Activated naive CD8-positive, alpha-beta T cell treated with anti-CD3 and anti-CD28 coated beads for 36 hours (primary cell): ENCODE measurements at regions not wholly inside any gene's neighbourhood (a gene's known extent, or its start where the extent isn't known, plus 50 kb on each side); places are given as distances from the start of the nearest gene placed in this dataset.
"Not testable (repeated sequence)": the region's sequence is repeated elsewhere in the genome, so short reads cannot be mapped to it uniquely, and the experiment has no call there.

Source experiments
- DNase-seq: peaks from one replicate; pipeline ENCODE4 v3.0.0; 2021
- H3K27ac Mint-ChIP-seq: one replicate; pipeline ENCODE4 v1.8.0; 2022; ENCODE audit warnings: mild to moderate bottlenecking, moderate library complexity, mixed read lengths
- H3K27me3 Mint-ChIP-seq: one replicate; pipeline ENCODE4 v1.8.0; 2022; ENCODE audit warnings: mild to moderate bottlenecking, mixed read lengths
- H3K36me3 Mint-ChIP-seq: one replicate; pipeline ENCODE4 v1.8.0; 2021; ENCODE audit warnings: mild to moderate bottlenecking, mixed read lengths
- H3K4me1 Mint-ChIP-seq: one replicate; pipeline ENCODE4 v1.8.0; 2021; ENCODE audit warnings: mixed read lengths
- H3K4me3 Mint-ChIP-seq: one replicate; pipeline ENCODE4 v1.8.0; 2022; ENCODE audit warnings: mild to moderate bottlenecking, moderate library complexity, mixed read lengths
- H3K9me3 Mint-ChIP-seq: one replicate; pipeline ENCODE4 v1.8.0; 2022; ENCODE audit warnings: mixed read lengths

DNA sequence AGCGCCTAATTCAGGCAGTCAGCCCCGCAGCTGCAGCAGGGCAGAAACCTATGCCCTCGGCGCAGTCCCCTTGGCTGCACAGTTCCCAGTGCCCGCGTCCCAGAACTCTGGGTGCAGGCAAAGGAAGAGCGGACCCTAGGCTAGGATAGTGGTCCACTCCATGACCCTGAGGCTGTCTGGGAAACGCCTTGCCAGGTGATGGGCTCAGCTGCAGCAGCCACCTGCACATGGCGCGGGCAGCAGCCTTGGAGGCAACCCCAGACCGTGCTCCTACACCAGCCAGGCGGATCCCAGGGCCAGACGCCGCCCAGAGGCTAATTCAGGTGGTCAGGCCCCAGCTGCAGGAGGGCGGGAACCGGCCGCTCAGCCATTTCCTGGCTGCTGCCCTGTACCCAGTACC is 83.0 kb downstream of the POTEC start:
- not testable (repeated sequence) for H3K27me3 Mint-ChIP-seq, H3K4me1 Mint-ChIP-seq, H3K27ac Mint-ChIP-seq, H3K36me3 Mint-ChIP-seq, DNase-seq, H3K4me3 Mint-ChIP-seq, H3K9me3 Mint-ChIP-seq

DNA sequence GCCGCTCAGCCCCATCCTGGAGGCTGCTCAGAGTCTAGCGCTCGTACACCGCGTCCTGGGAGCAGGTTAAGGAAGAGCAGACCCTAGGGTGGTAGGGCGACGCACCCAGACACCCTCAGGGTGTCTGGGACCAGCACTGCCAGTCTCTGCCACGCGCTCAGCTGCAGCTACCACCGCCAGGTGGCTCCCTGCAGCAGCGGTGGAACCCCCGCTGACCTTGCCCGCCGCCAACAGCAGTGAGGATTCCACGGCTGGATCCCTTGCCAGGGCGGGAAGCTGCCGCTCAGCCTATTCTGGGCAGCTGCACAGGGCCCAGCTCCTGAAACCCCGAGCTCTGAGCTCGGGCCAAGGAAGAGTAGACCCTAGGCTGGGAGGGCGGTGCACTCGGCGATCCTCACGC is 83.6 kb downstream of the POTEC start:
- H3K4me1 Mint-ChIP-seq, DNase-seq, H3K27me3 Mint-ChIP-seq, H3K4me3 Mint-ChIP-seq, H3K9me3 Mint-ChIP-seq, H3K36me3 Mint-ChIP-seq, H3K27ac Mint-ChIP-seq: not testable (repeated sequence)

GRCh38 chr18:14458009-14458945 is 85.1 kb downstream of the POTEC start:
- H3K27me3 Mint-ChIP-seq, H3K4me1 Mint-ChIP-seq, H3K27ac Mint-ChIP-seq, H3K9me3 Mint-ChIP-seq, H3K36me3 Mint-ChIP-seq: not testable (repeated sequence)
- H3K4me3 Mint-ChIP-seq: peak overlapping the region; percentile 68
- peak; percentile 75 for DNase-seq

DNA sequence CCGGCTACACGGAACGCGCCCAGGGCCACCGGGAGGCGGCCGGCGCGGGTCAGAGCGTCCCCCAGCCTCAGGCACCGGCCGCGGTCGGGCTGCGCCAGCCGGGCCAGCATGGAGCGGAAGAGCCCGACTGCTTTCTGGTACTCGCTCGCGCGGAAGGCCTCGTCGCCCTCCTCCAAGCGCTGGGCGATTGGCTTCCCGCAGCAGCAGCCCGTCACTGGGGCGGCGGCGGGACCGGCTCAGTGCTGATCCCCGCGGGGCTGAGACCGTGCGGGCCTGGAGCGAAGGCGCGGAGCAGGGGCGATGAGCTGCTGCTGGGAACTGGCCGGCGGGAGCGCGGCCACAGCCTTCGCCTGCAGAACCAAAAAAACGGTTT is 92.8 kb downstream of the POTEC start:
- not testable (repeated sequence) for H3K9me3 Mint-ChIP-seq, H3K4me1 Mint-ChIP-seq, H3K27me3 Mint-ChIP-seq, H3K36me3 Mint-ChIP-seq, H3K27ac Mint-ChIP-seq
- peak; percentile 32 for DNase-seq
- H3K4me3 Mint-ChIP-seq: peak overlapping the region; percentile 32

GRCh38 chr18:14449995-14450636 is 93.3 kb downstream of the POTEC start:
- not testable (repeated sequence) for H3K27me3 Mint-ChIP-seq, H3K36me3 Mint-ChIP-seq, H3K9me3 Mint-ChIP-seq, H3K4me3 Mint-ChIP-seq, H3K27ac Mint-ChIP-seq, H3K4me1 Mint-ChIP-seq
- DNase-seq: peak; percentile 36

GRCh38 chr18:14449062-14449461 is 94.3 kb downstream of the POTEC start:
- DNase-seq: not testable (repeated sequence)

GRCh38 chr18:14447715-14448114 is 95.7 kb downstream of the POTEC start:
- H3K27ac Mint-ChIP-seq, H3K4me3 Mint-ChIP-seq, H3K36me3 Mint-ChIP-seq, H3K9me3 Mint-ChIP-seq, DNase-seq, H3K4me1 Mint-ChIP-seq, H3K27me3 Mint-ChIP-seq: not testable (repeated sequence)

More at GRCh38 chr18:14449062-14449461, 94.3 kb downstream of the POTEC start:
- H3K27me3 Mint-ChIP-seq, H3K36me3 Mint-ChIP-seq, H3K4me1 Mint-ChIP-seq, H3K9me3 Mint-ChIP-seq, H3K27ac Mint-ChIP-seq, H3K4me3 Mint-ChIP-seq: not testable (repeated sequence)

- DNase-seq, H3K9me3 Mint-ChIP-seq, H3K4me1 Mint-ChIP-seq, H3K4me3 Mint-ChIP-seq, H3K36me3 Mint-ChIP-seq, H3K27ac Mint-ChIP-seq, H3K27me3 Mint-ChIP-seq: not testable (repeated sequence)
These were observed 107.9 kb downstream of the POTEC start for GRCh38 chr18:14435460-14435859.

GRCh38 chr18:14432371-14432770 is 111.0 kb downstream of the POTEC start:
- DNase-seq, H3K27me3 Mint-ChIP-seq, H3K9me3 Mint-ChIP-seq, H3K4me1 Mint-ChIP-seq, H3K27ac Mint-ChIP-seq, H3K36me3 Mint-ChIP-seq, H3K4me3 Mint-ChIP-seq: not testable (repeated sequence)

DNA sequence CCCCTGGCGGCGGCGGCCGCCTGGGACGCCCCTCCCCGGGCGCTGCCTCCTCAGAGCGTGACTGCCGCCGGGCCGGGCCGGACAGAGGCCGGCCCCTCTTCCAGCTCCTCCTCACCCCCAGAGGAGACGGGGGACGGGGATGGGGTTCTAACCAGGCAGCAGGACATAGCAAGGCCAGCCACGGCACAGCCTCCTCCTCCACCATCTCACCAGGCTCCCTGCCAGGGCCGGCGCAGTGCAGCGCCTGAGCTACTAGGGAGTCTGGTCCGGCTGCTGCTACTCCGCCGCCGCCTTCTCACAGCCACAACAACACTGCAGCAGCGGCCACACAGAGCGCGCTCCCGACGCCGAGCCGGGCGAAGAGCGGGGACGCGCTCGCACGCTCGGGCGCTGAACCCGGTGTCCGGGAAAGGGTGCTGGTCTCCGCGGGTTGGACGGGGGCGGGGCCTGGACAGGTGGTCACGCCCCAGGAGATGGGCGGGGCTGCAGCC is 112.3 kb downstream of the POTEC start:
- peak; percentile 69 for DNase-seq
- Mint-ChIP-seq H3K4me3 (peak overlapping the region; percentile 82), H3K9me3 (peaks cover 11% of the 10 kb centered on the region)
- H3K36me3 Mint-ChIP-seq, H3K27ac Mint-ChIP-seq, H3K27me3 Mint-ChIP-seq, H3K4me1 Mint-ChIP-seq: not testable (repeated sequence)

- H3K36me3 Mint-ChIP-seq, H3K9me3 Mint-ChIP-seq, H3K4me1 Mint-ChIP-seq, H3K27me3 Mint-ChIP-seq, H3K27ac Mint-ChIP-seq: not testable (repeated sequence)
- H3K4me3 Mint-ChIP-seq: peak overlapping the region; percentile 22
- peak; percentile 21 for DNase-seq
These were observed 127.6 kb downstream of the POTEC start for GRCh38 chr18:14415806-14416205.

DNA sequence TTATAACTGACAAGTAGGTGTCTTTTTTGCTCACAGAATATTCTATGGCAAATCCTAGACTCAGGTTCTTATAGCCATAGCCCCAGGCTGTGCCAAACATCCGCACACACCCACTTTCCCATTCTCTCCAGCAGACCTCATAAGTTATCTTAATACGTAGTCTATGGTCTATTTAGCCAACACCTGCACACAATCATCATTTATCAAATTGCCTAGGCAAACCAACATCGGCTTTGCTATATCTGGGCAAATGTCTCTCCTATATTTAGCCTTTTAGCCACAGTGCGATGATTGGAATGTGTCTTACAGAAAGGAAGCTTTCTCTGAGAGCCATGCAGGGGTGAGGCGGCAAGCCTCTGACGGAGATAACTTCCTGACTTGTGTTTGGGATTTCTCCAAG is 128.0 kb downstream of the POTEC start:
- not testable (repeated sequence) for H3K9me3 Mint-ChIP-seq, H3K27me3 Mint-ChIP-seq, H3K4me1 Mint-ChIP-seq, H3K36me3 Mint-ChIP-seq, DNase-seq, H3K27ac Mint-ChIP-seq
- peak overlapping the region; percentile 22 for H3K4me3 Mint-ChIP-seq

DNA sequence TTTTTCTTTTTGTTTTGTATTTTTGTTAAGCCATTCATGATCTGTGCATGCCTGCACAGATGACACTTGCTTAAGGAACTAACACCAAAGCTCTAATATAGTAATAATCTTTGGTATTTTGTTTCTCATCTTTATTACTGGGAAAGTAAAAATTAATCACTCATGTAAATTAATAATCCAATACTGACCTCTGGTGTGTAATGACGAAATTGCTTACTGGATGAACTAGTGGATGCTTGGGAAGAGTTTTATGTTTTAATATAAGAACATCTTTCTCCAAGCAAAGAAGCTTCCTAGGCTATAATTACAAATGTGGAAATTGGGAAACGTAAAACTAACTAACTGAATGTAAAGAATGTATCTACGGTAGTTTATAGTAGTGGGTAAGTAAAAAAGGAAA is 147.9 kb downstream of the POTEC start:
- H3K36me3 Mint-ChIP-seq, H3K27ac Mint-ChIP-seq, H3K4me3 Mint-ChIP-seq, H3K9me3 Mint-ChIP-seq, H3K4me1 Mint-ChIP-seq, H3K27me3 Mint-ChIP-seq, DNase-seq: not testable (repeated sequence)

GRCh38 chr18:14393563-14394103 is 149.8 kb downstream of the POTEC start:
- not testable (repeated sequence) for H3K4me3 Mint-ChIP-seq, H3K9me3 Mint-ChIP-seq, H3K36me3 Mint-ChIP-seq, H3K4me1 Mint-ChIP-seq, H3K27me3 Mint-ChIP-seq, DNase-seq, H3K27ac Mint-ChIP-seq

GRCh38 chr18:14392604-14393003 is 150.8 kb downstream of the POTEC start:
- H3K4me3 Mint-ChIP-seq: not testable (repeated sequence)

GRCh38 chr18:14384961-14385360 is 158.4 kb downstream of the POTEC start:
- H3K4me3 Mint-ChIP-seq, H3K27ac Mint-ChIP-seq, H3K9me3 Mint-ChIP-seq, H3K4me1 Mint-ChIP-seq, DNase-seq, H3K36me3 Mint-ChIP-seq, H3K27me3 Mint-ChIP-seq: not testable (repeated sequence)

More at GRCh38 chr18:14392604-14393003, 150.8 kb downstream of the POTEC start:
- H3K9me3 Mint-ChIP-seq, H3K36me3 Mint-ChIP-seq, H3K4me1 Mint-ChIP-seq, H3K27ac Mint-ChIP-seq, DNase-seq, H3K27me3 Mint-ChIP-seq: not testable (repeated sequence)
